Neural cell (in vitro differentiated cells): ENCODE measurements at regions not wholly inside any gene's neighbourhood (a gene's known extent, or its start where the extent isn't known, plus 50 kb on each side); places are given as distances from the start of the nearest gene placed in this dataset.

Source experiments
- CTCF ChIP-seq: fragments of 450-650 bp; IDR thresholded peaks from 2 replicates; pipeline ENCODE4 v1.5.1; 2014; ENCODE audit warnings: antibody characterized with exemption, mild to moderate bottlenecking, moderate library complexity; ENCODE audit not compliant: poor library complexity, severe bottlenecking
- EZH2 ChIP-seq: fragments of 200-600, 300-800 bp; shearing (Covaris generic), sonication (generic); IDR thresholded peaks from 2 replicates; pipeline ENCODE4 v1.6.1; 2014; ENCODE audit warnings: antibody characterized with exemption, low read length, borderline replicate concordance, mild to moderate bottlenecking; ENCODE audit not compliant: insufficient read depth, poor library complexity, severe bottlenecking
- POLR2AphosphoS5 ChIP-seq: IDR thresholded peaks from 2 replicates; pipeline ENCODE4 v1.6.1; 2012
- RAD21 ChIP-seq: fragments of 450-650 bp; conservative IDR thresholded peaks from 2 replicates; pipeline ENCODE4 v1.6.1; 2014; ENCODE audit warnings: antibody characterized with exemption, mild to moderate bottlenecking, moderate library complexity
- TAF1 ChIP-seq: IDR thresholded peaks from 2 replicates; pipeline ENCODE4 v1.6.1; 2012; ENCODE audit warnings: low read depth

- TF ChIP-seq EZH2 (no peak), RAD21 (no peak), CTCF (no peak), POLR2AphosphoS5 (no peak), TAF1 (no peak)
These were observed 175.1 kb upstream of the PIEZO2 start for GRCh38 chr18:11324510-11324909.
